HG02970 (cell line): ENCODE measurements at regions not wholly inside any gene's neighbourhood (a gene's known extent, or its start where the extent isn't known, plus 50 kb on each side); places are given as distances from the start of the nearest gene placed in this dataset.

Experiments
- ATAC-seq: cut with Tn5 transposase; IDR thresholded peaks from one replicate; pipeline ENCODE4 v1.9.1; 2021; ENCODE audit warnings: mild to moderate bottlenecking, moderate library complexity, moderate number of reproducible peaks; ENCODE audit not compliant: unreplicated experiment, low FRiP score

DNA sequence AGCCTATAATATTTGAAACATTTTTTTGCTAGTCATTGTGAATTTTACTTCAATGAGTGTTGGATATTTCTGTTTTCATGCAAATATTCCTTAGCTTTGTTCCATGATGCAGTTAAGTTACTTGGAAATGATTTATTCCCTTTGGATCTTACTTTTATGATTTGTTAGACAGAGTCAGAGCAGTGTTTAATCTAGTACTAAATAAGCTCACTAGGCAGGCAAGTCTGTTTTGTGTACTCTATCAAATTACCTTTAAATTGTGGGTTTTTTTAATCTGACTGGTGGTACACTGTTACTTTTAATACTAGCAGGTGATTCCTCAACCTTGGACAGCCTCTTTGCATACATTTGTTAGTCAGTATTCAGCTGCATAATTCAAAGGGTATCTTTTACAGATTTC, 173.3 kb upstream of the MBNL1 start:
- ATAC-seq = no peak

DNA sequence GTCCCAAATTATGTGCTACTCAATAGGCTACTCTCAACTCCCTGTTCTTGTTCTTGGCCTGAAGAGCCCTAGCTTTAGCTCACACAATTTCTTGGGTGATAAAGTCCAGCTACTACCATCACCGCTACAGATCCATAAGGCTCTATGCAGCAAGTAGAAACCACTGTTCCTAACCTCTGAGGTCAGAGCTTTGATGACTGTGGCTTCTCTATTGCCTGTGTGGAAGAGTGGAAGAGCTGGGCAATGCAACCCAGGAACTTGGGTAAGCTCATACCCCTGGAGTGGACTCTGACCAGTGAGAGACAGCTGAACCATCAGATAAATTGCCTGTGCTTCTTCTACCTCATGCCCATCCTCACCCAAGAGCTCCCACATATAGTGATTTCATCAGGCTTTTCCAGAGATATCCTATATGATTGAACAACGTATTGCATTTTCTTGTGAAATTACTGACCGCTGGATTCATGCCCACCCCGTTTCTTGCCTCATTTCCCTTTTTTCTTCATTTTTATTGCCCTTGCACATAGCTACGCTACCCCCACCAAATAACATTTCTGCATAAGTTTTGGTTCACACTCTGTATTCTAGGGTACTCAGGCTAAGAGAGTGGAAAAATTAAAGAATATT, 172.3 kb upstream of the MBNL1 start:
- no peak for ATAC-seq

DNA sequence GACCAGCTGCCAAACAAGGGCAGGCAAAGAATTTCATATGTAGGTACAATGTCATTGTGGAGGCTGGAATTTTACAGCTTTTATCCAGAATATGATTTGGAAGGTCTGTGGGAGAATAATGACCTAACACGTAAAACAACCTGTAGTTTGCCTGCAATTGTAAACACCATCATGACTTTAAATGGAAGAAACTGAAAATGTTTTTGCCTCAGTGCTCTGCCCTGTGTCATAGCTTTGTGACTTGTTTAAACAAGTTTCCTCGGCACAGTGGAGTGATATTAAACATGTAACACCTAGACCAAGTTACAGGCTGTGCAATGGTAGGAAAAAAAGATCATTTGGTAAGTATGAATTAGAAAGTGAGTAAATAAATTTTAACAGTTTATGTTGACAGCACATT, 171.6 kb upstream of the MBNL1 start:
- ATAC-seq = no peak

DNA sequence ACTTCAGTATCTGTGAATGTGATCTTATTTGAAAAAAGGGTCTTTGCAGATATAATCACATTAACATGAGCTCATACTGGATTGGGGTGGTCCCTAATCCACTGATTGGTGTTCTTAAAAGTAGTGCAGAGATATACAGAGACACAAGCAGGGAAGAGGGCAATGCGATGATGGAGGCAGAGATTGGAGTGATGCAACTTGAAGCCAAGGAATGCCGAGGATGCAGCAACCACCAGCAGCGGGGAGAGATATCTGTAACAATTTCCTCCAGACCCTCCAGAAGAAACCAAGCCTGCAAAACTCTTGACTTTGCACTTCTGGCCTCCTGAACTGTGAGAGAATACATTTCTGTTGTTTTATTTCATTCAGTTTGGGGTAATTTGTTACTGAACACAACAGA, 171.0 kb upstream of the MBNL1 start:
- ATAC-seq = no peak

DNA sequence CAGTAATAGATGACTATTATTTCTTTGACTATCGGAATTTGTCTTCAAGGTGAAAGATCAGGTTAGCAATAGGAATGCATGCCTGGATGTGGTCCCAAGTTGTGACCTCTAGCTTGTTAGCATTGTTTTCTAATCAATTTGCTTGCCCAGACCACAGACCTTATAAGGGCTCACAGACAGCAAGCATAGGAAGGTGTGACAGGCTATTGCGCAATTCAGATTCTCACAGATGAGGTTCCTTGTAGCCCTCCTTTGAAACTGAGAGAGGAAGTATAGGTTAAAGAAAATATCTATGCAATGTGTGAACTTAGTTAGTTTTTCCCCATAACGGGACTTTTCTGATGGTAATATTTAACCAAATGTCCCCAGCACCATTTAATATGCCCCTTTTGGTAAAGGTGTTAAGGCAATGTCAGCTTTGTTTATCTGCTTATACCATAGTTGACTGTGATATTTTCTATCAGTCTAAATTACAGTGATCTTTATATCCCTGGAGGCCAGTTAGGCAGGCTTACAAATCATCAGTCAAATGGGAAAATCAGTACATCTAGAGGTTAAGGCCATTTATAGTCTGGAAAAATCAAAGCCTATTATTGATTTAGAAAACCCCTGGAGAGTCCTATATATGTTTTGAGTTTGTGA, 168.1 kb upstream of the MBNL1 start:
- ATAC-seq = peak; percentile 96

DNA sequence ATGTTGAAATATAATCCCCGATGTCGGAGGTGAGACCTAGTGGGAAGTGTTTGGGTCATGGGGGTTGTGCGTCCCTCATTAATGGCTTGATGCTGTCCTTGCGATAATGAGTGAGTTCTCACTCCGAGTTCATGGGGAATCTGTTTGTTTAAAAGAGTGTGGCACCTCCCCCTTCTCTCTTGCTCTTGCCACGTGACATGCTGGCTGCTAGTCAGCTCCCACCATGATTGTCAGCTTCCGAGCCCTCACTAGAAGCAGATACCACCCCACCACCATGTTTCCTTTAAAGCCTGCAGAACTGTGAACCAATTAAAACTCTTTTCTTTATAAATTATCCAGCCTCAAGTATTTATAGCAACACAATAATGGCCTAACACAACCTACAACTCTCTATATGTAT, 166.3 kb upstream of the MBNL1 start:
- no peak for ATAC-seq

DNA sequence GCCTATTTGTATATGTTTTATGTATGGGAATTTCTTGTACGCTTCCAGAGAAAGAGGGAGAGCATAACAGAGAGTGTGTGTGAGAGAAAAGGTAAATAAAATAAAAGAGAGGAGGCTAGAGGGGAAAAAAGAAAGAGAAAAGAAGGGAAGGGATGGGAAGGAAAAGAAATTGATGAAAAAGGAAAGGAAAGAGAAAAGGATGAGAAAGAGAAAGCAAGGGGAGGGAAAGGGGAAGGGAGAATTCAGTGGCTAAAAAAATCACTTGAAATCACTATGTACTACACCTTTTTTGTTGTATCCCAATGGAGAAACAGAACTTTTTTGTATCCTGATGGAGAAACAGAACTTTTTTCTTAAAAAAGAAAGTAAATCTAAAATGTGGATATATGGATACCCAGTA, 165.5 kb upstream of the MBNL1 start:
- ATAC-seq = no peak

DNA sequence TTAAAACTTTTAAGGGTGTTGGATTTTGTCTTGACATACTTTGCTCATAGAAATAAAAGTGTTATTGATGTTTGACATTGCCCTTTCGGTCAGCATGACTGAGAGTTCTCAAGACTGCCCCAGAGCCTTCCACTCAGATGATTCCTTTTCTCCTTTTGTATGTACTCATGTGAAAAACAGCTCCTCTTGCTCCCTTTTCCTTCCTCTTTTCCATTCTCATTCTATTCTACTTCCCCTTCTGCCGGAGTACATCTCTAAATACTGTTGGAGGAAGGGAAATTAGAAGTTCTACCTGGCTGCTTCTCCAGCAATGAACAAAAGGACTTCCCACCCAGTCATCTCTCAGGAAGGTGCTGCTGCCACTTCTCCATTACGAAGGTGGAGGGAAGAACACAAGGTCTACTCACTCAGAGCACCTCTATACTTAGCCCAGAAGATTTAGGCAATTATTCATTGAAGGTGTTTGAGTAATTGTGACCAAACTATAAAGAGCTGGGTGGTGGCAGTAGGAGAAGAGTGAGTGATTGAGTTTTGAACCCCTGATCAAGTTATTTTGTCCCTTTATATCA, 163.8 kb upstream of the MBNL1 start:
- no peak for ATAC-seq

DNA sequence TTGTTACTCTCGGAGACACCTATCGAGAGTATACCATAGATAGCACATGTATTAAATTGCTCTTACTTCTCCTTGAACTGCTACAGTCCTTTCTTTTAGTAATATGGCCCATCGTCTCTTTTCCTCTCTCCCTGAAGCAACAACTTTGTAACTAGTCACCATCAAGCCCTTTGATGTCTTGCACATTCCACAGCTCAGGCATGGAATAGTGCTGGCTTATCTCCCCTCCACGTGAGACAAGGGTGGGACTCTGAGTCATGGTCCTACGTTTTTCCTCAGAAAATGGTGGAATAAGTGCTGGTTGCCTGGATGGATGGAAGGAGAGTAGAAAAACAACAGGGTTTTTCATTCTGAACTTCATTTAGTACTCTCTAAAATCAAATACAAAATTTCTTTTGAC, 163.3 kb upstream of the MBNL1 start:
- no peak for ATAC-seq

DNA sequence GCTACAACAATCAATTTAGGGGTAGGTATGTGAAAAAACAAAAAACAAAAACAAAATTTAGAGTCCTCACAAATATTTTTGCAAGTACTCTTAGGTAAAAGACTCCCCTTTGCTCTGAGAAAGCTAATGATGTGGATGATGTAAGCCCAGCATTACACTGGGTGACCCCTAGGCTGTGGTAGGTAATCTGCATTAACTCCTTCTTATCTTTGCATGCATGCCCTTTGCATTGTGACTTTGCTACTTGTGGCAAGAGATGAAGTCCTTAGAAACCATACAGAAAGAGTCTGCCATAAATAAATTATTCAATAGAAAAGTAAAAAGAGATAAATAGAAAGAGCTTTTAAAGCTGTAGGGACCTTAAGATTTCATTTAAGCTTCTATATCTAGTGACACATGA, 159.7 kb upstream of the MBNL1 start:
- ATAC-seq = no peak

DNA sequence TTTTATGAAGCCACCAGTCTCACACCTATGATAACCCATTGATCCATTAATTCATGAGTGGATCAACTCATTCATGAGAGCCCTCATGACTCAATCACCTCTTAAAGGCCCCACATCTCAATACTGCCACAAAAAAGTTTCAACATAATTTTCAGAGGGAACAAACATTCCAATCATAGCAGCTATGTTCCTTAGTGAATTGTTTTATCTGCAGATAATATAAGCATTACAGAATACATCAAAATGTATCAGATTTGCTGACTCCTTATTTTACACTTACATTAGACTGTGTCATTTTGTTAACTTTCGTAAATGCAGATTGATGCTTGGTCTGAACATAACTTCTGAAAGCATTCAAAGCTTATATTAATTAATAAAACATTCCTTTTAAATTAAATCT, 155.3 kb upstream of the MBNL1 start:
- no peak for ATAC-seq

DNA sequence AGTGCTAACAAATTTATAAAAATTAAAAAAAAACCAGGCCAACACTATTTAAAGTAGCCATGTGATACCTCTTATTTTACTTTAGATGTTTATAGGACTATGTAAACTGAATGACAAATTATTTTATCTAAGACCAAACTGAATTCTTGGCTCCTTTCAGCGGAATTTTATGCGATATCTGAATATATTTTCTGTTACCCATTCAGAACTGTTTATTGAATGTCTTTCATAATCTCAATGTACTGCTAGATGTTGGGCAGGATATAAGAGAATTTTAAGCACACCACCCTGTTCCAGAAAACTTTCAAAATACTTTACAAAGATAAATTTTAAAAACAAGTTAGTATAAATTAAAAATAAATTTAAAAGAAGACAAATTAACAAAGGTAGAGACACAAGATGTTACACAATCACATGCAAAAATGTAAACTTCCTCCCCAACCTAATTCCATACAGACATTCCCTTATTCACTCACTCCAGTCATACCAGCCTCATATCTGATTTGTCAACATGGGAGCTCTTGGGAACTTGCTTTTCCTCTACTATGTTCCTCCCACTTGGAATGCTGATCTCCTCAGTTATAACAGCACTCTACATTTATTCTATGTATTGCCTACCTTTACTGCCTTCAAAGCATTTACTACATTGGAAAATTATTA, 154.6 kb upstream of the MBNL1 start:
- ATAC-seq = no peak

DNA sequence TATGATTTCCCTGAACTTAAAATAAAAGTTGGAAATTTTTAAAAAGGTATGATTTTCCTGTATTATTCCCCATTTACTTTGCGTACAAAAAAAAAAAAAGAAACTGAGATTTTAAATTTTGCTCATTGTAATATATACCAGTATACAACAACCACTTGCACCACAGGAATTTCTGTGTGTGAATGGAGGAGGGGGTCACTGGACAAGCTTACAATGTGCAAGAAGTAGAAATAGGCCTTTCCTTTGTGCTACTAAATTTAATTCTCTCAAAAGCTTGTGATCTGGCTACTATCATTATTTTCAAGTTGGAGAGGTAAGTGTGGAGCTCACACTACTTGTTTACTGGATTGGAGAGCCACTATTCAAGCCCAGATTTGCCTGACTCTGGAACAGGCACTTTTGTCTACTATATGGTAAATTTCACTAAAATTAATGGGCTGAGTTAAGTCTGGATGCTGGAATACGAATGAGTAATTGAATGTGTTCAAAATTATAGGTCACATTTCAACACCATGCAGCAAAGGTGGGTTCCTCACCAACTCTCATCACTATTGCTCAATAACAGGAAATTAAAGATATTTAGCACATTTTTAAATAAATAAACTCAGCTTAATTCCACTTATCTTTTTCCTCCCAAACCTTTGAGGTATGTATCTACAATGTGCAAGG, 148.0 kb upstream of the MBNL1 start:
- ATAC-seq = no peak

DNA sequence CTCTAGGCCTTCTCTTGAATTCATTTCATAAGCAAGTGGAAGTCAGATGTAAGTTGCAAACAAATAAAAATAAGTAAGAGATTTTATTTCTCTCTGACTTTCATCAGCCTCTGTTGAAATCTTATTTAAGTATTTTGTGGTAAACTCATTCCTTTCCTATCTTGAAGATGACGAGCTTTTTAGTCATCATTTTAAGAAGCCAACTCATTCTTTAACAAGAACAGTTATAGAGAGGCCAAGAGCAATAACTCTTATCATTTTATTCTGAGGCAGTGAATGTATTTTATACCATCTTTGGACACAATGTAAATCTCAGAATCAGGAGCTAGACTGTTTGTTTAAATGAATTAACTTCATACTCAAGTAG, 147.5 kb upstream of the MBNL1 start:
- no peak for ATAC-seq

DNA sequence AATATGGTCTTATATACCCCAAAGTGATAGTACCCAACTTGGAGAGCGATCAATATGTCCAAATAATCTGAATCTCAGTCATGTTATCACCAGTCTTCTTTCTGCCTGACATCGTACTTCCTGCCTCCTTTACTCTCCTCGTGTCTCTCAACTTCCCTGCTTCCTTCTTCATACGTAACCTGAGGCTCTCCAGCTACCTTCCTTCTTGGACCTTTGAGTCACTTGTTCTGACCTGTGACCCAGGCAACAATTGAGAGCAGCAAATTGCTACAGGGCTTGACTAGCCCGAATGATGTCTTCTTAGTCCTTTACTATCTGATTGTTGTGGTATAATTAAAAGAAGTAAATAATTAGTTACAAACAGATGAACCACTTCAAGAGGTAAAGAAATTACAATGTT, 145.9 kb upstream of the MBNL1 start:
- no peak for ATAC-seq

DNA sequence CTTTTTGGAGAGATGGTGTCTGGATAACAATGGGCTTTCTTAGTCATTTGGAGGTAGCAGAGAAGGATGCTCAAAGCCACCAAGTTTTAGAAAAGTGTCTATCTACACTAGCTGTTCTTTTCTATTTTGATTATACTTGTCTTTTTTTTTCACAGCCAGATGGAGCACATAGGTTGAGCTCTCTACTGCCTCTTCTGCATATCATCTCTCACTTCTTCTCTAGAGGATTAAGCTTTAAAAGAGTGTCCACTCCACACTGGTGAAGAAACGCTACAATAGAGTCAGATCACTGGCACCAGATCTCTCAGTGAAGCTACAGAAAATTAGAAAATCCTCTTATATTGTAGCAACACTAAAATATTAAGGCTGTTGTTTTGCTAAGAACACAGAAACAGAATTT, 145.3 kb upstream of the MBNL1 start:
- ATAC-seq = no peak

DNA sequence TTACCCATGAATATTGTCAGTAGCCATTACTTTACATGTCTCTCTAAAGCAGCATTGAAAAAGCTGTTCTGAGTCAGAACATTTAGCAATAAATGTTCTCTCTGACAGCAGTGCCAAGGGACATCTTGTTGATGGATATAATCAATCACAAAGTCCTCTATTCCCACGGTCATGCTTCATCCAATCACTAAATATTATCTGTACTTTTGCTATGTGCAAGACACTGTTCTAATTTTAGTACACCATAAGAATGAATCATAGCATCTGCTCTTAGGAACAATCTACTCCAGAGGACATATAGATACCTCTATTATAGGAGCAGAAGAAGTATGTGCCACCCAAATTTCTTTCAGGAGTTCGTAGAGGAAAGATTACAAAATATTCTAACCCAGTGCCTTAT, 142.5 kb upstream of the MBNL1 start:
- ATAC-seq = no peak

DNA sequence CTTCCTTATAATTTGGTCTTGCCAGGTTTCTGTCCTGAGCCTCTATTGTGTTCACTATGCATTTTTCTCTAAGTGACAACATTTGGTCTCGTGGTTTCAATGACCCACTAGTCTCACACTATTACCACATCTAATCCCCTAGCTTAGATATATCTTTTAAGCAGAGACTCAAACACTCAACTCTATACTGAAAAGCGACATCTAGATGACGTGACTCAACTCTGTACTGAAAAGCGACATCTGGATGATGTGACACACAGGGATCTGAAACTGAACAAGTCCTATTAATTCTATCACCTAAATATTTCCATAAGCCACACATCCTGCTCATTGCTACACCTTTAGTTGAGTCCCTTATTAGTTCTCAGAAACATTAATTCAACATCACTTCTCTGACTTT, 141.7 kb upstream of the MBNL1 start:
- peak; percentile 98 for ATAC-seq

DNA sequence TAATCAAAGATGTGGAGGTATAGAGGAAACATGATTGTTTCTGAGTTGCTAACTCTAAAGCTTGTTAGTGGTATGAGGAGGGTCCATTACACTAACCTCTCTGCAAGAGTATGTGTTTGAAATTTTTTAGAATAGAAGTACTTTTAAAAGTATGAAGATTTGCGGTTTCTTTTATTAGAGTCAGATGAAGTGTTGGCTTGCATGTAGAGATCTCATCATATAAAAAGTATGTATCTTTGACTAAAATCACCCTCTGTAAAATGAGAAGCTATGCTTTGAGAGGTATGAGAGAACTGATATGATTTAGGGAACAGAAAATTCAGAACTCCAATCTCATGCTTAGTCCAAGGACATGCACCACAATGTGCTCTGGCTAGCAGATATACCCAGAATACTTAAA, 140.4 kb upstream of the MBNL1 start:
- ATAC-seq = no peak

DNA sequence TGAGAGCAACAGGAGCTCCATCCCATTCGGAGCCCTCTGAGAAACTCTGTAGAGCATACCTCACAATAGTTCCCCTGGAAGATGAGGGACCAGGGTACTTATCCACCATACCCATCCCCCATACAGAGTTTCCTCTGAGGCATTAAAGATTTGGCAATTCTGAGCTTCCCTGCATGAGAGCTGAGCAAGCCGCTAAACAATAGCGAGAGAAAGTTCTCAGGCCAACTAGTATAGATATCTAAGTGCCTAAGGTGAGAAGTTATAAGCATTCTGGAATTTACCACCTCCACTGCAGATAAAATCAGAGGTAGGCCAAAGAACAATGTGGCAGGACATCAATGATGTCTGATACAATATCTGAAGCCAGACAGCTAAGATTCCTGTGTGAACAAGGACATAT, 129.1 kb upstream of the MBNL1 start:
- ATAC-seq = no peak

DNA sequence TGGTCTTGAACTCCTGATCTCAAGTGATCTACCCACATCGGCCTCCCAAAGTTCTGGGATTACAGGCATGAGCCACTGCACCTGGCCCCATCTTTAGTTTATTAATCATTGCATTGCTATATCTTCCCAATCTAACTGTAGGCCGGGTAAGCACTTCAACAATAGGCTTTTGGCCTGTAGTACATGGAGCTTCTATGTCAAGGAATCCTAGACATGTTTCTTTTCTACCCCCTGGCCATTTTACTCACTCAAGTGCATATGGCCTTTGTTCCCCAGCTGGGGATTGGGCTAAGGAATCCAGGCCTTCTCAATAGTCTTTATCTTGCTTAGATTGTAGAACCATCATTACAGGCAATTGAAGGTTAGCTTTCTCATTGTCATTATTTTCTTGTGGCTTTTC, 122.3 kb upstream of the MBNL1 start:
- ATAC-seq = no peak
